NCI-H446 (cell line): ENCODE measurements at regions not wholly inside any gene's neighbourhood (a gene's known extent, or its start where the extent isn't known, plus 50 kb on each side); places are given as distances from the start of the nearest gene placed in this dataset.
"Not testable (repeated sequence)": the region's sequence is repeated elsewhere in the genome, so short reads cannot be mapped to it uniquely, and the experiment has no call there.

Experiments
- DNase-seq, 2 experiments: peaks; one replicate each; lab custom pipeline; 2025; lab: John Stamatoyannopoulos, UW

DNA sequence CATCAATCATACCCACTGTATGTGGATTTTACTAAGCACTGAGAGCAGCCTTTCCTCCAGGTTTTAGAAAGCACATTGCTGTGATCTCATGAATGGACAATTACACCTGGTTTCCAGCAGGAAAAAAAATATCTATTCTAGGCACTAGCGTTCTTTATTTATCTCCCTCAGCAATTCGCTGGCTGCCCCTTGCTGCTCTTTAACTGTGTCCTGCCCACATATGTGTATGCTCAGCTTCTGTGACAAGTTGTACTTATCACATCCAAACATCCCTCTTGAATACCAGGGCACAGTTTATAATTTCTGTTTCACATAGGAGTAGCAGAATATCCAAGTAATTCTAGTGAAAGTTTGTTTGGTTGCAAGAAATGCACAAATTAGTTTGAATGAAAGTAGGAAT, 146.8 kb downstream of the USP46 start:
- no peak for DNase-seq

DNA sequence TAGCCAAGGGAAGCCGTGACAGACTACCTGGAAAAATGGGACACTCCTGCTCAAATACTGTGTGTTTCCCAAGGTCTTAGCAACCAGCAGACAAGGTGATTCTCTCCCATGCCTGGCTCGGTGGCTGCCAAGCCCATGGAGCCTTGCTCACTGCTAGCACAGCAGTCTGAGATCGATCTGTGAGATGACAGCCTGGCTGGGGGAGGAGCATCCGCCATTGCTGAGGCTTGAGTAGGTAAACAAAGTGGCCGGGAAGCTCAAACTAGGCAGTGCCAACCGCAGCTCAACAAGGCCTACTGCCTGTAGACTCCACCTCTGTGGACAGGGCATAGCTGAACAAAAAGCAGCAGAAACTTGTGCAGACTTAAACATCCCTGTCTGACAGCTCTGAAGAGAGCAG, 137.0 kb downstream of the USP46 start:
- DNase-seq: not testable (repeated sequence)

DNA sequence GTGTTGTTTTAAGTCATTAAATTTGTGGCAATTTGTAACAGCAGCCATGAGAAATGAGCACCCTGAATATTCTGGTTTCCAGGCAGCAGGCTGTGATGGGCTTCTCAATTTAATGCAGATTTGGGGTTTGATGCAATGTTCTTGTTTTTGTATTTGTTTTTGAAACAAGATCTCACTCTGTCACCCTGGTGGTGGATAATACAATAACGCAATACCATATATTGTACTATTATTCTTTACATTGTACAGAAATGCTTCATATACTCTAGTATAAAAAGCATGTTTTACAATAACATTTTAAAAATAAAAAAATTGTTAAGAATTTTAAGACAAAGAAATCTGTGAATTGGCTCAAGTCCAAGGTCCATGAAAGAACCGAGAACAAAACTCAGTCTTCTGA, 129.1 kb downstream of the USP46 start:
- DNase-seq: no peak

DNA sequence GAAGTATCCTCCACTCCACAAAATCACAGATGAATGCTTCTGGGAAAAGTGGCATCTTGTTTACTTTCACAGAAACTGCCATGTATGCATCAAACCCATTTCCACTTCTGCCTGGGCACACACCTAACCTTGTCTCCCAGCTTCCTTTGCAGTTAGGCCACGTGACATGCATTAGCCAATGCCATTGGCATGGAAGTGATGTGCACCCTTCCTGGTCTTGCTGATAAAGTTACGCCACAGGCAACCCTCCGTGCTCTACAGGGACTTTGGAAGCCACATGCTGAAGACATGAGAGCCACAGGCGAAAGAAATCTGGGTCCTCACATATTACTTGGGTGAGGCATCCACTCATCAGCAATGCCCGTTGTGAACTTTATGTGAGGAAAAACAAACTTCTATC, 123.3 kb downstream of the USP46 start:
- no peak for DNase-seq
